HEK293T (cell line): ENCODE measurements at regions not wholly inside any gene's neighbourhood (a gene's known extent, or its start where the extent isn't known, plus 50 kb on each side); places are given as distances from the start of the nearest gene placed in this dataset.

Experiments used
- BHLHE40 ChIP-seq: fragments of 450-650 bp; IDR thresholded peaks from 2 replicates; pipeline ENCODE4 v1.6.1; 2016; ENCODE audit warnings: mild to moderate bottlenecking, moderate library complexity, borderline replicate concordance
- ELF4 ChIP-seq: fragments of 450-650 bp; IDR thresholded peaks from 2 replicates; pipeline ENCODE4 v1.6.1; 2017; ENCODE audit warnings: antibody characterized with exemption
- FOXA1 ChIP-seq: fragments of 450-650 bp; IDR thresholded peaks from 2 replicates; pipeline ENCODE4 v1.6.1; 2016; ENCODE audit warnings: mild to moderate bottlenecking
- FOXK2 ChIP-seq: fragments of 450-650 bp; IDR thresholded peaks from 2 replicates; pipeline ENCODE4 v1.6.1; 2016; ENCODE audit warnings: mild to moderate bottlenecking
- FOXM1 ChIP-seq: fragments of 450-650 bp; IDR thresholded peaks from 2 replicates; pipeline ENCODE4 v1.6.1; 2017; ENCODE audit warnings: mild to moderate bottlenecking, borderline replicate concordance
- HDGF ChIP-seq: fragments of 450-650 bp; IDR thresholded peaks from 2 replicates; pipeline ENCODE4 v1.6.1; 2017; ENCODE audit warnings: antibody characterized with exemption, borderline replicate concordance
- L3MBTL2 ChIP-seq: fragments of 450-650 bp; conservative IDR thresholded peaks from 2 replicates; pipeline ENCODE4 v1.6.1; 2016; ENCODE audit warnings: mild to moderate bottlenecking
- LEF1 ChIP-seq: fragments of 450-650 bp; IDR thresholded peaks from 2 replicates; pipeline ENCODE4 v1.6.1; 2017; ENCODE audit warnings: mild to moderate bottlenecking, borderline replicate concordance
- PKNOX1 ChIP-seq: fragments of 450-650 bp; IDR thresholded peaks from 2 replicates; pipeline ENCODE4 v1.6.1; 2016
- SP1 ChIP-seq: fragments of 450-650 bp; IDR thresholded peaks from 2 replicates; pipeline ENCODE4 v1.6.1; 2017
- SUZ12 ChIP-seq: fragments of 450-650 bp; IDR thresholded peaks from 2 replicates; pipeline ENCODE4 v1.6.1; 2016; ENCODE audit warnings: mild to moderate bottlenecking

DNA sequence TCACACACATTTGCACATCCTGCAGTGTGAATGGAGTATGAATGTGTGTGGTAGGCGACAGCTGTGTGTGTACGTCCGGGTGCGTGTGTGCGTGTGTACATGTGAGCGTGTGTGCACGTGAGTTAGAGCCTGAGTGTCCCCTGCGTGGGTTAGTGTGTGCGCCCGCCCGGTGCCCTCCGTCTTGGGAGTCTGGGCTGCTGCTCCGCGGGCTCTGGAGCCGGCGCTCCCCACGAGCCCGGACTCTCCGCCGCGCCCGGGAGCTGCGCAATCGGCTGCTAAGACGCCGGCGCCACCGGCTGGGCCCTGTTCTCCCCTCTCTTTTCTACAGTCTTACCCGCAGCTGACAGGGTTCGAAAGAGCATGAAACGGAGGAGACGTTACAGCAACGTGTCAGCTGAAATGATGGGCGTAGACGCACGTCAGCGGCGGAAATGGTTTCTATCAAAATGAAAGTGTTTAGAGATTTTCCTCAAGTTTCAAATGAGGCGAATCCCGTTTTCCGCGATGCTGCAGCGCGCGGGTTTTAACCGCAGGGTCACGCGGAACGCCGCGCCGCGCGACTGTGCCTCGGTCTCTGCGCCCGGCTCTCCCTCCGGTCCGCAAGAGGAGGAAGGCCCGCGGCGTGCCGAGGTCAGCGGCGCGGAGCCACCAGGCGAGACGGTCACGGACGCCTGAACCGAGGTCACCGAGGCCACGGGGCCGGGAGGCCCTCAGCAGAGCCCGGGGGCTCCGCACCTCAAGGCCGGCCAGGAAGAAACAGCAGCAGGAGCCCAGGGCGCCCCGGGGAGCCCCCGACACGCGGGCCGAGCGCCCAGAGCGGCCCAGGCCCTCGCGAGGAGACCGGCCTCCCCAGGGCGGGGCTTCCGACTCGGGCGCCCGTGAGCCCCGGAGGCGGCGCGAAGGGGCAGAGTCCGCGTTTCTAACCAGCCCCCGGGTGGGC is 95.3 kb upstream of the BHLHE23 start:
- TF ChIP-seq FOXM1 (no peak), FOXK2 (no peak), PKNOX1 (peak; percentile 24; the same call in 1 of the 2 replicates), L3MBTL2 (peak; percentile 50; the same call in 1 of the 2 replicates), SP1 (no peak), FOXA1 (no peak), LEF1 (no peak), SUZ12 (no peak), ELF4 (no peak), BHLHE40 (no peak), HDGF (no peak)
